ENCODE measurements at regions not wholly inside any gene's neighbourhood (a gene's known extent, or its start where the extent isn't known, plus 50 kb on each side); places are given as distances from the start of the nearest gene placed in this dataset.

GRCh38 chr13:73337532-73337931 is 278.7 kb downstream of the KLF5 start:
- no peak for TF ChIP-seq CTCF (conservative IDR thresholded peaks at IDR 0.05; ENCODE audit: low read depth, low read length)
- no peak for TF ChIP-seq POLR2A (IDR thresholded peaks at IDR 0.05; ENCODE audit: low read depth, low read length)
- no peak for TF ChIP-seq CHD1 (IDR thresholded peaks at IDR 0.05; ENCODE audit: low read depth, low read length)
- no peak for TF ChIP-seq MXI1 (IDR thresholded peaks at IDR 0.05; ENCODE audit: borderline replicate concordance, low read depth, low read length)
- TF ChIP-seq RFX5 (IDR thresholded peaks at IDR 0.05; ENCODE audit: low read depth, low read length): no peak
- no peak for TF ChIP-seq RAD21 (IDR thresholded peaks at IDR 0.05; ENCODE audit: low read length)
- no peak for TF ChIP-seq MAFK (IDR thresholded peaks at IDR 0.05; ENCODE audit: low read depth, low read length)
- TF ChIP-seq SMC3 (IDR thresholded peaks at IDR 0.05; ENCODE audit: low read depth, low read length): no peak
- TF ChIP-seq CEBPB (IDR thresholded peaks at IDR 0.05; ENCODE audit: low read depth, low read length): no peak
- no peak for TF ChIP-seq ELK1 (IDR thresholded peaks at IDR 0.05; ENCODE audit: borderline replicate concordance, low read depth, low read length)
